ENCODE measurements at regions not wholly inside any gene's neighbourhood (a gene's known extent, or its start where the extent isn't known, plus 50 kb on each side); places are given as distances from the start of the nearest gene placed in this dataset.

- TF ChIP-seq EZH2phosphoT487 (IDR thresholded peaks at IDR 0.05; ENCODE audit: insufficient read depth, low read depth), result no peak
- no peak for TF ChIP-seq EZH2 (IDR thresholded peaks at IDR 0.05; ENCODE audit: insufficient read depth, poor library complexity, severe bottlenecking)
- Histone ChIP-seq H4K20me1 (ENCODE audit: insufficient read depth) (no peaks in the 10 kb centered on the region), H3K9ac (no peak overlapping the region), H3K4me2 (ENCODE audit: unreplicated experiment) (no peak overlapping the region), H3K27ac (no peak overlapping the region), H3K4me3 (no peak overlapping the region), H3K27me3 (replicated peaks; ENCODE audit: insufficient read depth) (peaks cover 15% of the 10 kb centered on the region; the same call in 1 of the 2 replicates), H3K9me3 (ENCODE audit: low read depth) (no peaks in the 10 kb centered on the region), H3K79me2 (ENCODE audit: insufficient read depth) (no peaks in the 10 kb centered on the region), H3K4me1 (ENCODE audit: insufficient read depth) (no peaks in the 10 kb centered on the region), H3K36me3 (ENCODE audit: low read depth) (no peaks in the 10 kb centered on the region), H2AFZ (no peak overlapping the region), H3F3A (ENCODE audit: insufficient read depth) (no peaks in the 10 kb centered on the region), H3K9me2 (ENCODE audit: insufficient read depth) (no peaks in the 10 kb centered on the region)
- WGBS, 2 experiments (ENCODE audit: low coverage in 1 of 2, low lambda C conversion rate in 2 of 2, missing lambda C conversion rate in 2 of 2), result 64 to 69% methylated on average over 2 of the region's 2 CpGs
- in situ Hi-C loops (cut with MboI), result no loop called here
- DNase-seq, result no peak
Measured at GRCh38 chr10:6916601-6917000, 336.5 kb upstream of the PRKCQ start.

DNA sequence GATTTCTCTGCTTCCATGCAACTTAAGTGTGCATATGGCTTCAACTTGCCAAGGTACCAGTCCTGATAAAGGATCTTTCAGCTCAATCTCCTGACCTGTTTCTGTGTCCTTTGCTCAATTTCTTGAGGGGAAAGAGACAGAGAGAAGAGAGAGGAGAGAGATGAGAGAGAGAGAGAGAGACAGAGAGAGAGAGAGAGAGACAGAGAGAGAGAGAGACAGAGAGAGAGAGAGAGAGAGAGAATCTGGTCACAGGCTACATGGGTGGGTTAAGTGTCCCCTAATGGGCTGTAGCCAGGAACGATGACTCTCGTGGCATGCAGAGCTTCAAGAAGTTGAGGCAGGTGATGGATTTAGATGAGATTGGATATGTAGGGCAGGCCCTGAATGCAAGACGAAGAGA lies 335.2 kb upstream of the PRKCQ start:
- WGBS, 2 experiments (ENCODE audit: low coverage in 1 of 2, low lambda C conversion rate in 2 of 2, missing lambda C conversion rate in 2 of 2), result 66 to 80% methylated on average over 3 of the region's 3 CpGs
- no peaks in the 10 kb centered on the region for H3K79me2 ChIP-seq (ENCODE audit: insufficient read depth)
- in situ Hi-C loops (cut with MboI), result no loop called here

DNA sequence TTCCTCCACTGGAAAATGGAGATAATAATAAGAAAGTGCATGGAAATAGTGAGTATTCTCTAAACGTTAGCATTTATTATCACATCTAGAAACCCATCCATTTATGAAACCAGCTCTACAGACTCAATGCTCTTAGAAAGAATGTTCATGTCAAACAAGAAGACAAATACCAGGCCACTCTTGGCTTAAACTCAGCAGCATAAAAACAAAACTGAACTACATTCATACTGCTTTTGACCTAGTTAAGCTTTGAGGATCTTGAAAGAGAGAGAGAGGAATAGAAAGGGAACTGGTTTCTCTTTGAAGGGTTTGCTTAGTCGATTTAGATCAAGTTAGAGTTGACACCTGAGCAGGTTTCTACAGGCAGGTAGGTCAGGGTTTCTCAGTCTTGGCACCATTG lies 332.9 kb upstream of the PRKCQ start:
- H3K4me1 ChIP-seq (ENCODE audit: insufficient read depth), result no peaks in the 10 kb centered on the region

More for the DNA sequence above, 335.2 kb upstream of the PRKCQ start:
- H2AFZ ChIP-seq, result no peak overlapping the region
- H3K27ac ChIP-seq, result no peak overlapping the region
- H4K20me1 ChIP-seq (ENCODE audit: insufficient read depth), result no peaks in the 10 kb centered on the region
- no peak for DNase-seq
- peaks cover 15% of the 10 kb centered on the region; the same call in 1 of the 2 replicates for H3K27me3 ChIP-seq (replicated peaks; ENCODE audit: insufficient read depth)
- H3F3A ChIP-seq (ENCODE audit: insufficient read depth), result no peaks in the 10 kb centered on the region
- TF ChIP-seq EZH2 (IDR thresholded peaks at IDR 0.05; ENCODE audit: insufficient read depth, poor library complexity, severe bottlenecking), result no peak
- TF ChIP-seq EZH2phosphoT487 (IDR thresholded peaks at IDR 0.05; ENCODE audit: insufficient read depth, low read depth), result no peak
- no peak overlapping the region for H3K9ac ChIP-seq
- no peaks in the 10 kb centered on the region for H3K9me2 ChIP-seq (ENCODE audit: insufficient read depth)
- no peaks in the 10 kb centered on the region for H3K4me1 ChIP-seq (ENCODE audit: insufficient read depth)
- H3K4me2 ChIP-seq (ENCODE audit: unreplicated experiment), result no peak overlapping the region
- H3K4me3 ChIP-seq, result no peak overlapping the region
- H3K9me3 ChIP-seq (ENCODE audit: low read depth), result no peaks in the 10 kb centered on the region
- H3K36me3 ChIP-seq (ENCODE audit: low read depth), result no peaks in the 10 kb centered on the region

DNA sequence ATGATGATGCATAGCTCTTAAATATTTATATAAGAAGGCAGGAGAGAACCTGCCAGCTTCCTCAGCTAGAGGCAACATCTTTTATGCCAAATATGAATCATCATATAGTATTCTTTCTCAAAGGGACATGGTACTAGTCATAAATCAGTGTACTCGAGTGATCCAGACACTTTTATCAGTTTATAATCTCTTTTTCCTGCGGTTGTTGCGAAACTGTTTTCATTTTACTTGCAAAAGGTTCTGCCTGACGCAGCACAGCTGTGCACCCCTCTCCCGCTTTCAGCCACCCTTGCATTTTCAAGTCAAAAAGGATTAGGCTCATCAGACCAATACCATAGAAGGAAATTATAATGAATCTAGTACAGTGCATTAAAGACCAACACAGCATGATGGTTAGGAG lies 332.3 kb upstream of the PRKCQ start:
- H3K4me1 ChIP-seq (ENCODE audit: insufficient read depth), result no peaks in the 10 kb centered on the region
- 42 to 43% methylated on average over 5 of the region's 5 CpGs for WGBS, 2 experiments (ENCODE audit: low coverage in 1 of 2, low lambda C conversion rate in 2 of 2, missing lambda C conversion rate in 2 of 2)
- H4K20me1 ChIP-seq (ENCODE audit: insufficient read depth), result no peaks in the 10 kb centered on the region
- no peak for TF ChIP-seq EZH2phosphoT487 (IDR thresholded peaks at IDR 0.05; ENCODE audit: insufficient read depth, low read depth)
- no peak for TF ChIP-seq EZH2 (IDR thresholded peaks at IDR 0.05; ENCODE audit: insufficient read depth, poor library complexity, severe bottlenecking)
- peaks cover 15% of the 10 kb centered on the region; the same call in 1 of the 2 replicates for H3K27me3 ChIP-seq (replicated peaks; ENCODE audit: insufficient read depth)
- no peak overlapping the region for H3K4me3 ChIP-seq
- H2AFZ ChIP-seq, result no peak overlapping the region
- H3K9me2 ChIP-seq (ENCODE audit: insufficient read depth), result no peaks in the 10 kb centered on the region
- H3K9ac ChIP-seq, result no peak overlapping the region
- H3K36me3 ChIP-seq (ENCODE audit: low read depth), result no peaks in the 10 kb centered on the region
- H3F3A ChIP-seq (ENCODE audit: insufficient read depth), result no peaks in the 10 kb centered on the region
- no peaks in the 10 kb centered on the region for H3K9me3 ChIP-seq (ENCODE audit: low read depth)
- no peaks in the 10 kb centered on the region for H3K79me2 ChIP-seq (ENCODE audit: insufficient read depth)
- DNase-seq, result no peak
- in situ Hi-C loops (cut with MboI), result no loop called here
- no peak overlapping the region for H3K27ac ChIP-seq
- H3K4me2 ChIP-seq (ENCODE audit: unreplicated experiment), result no peak overlapping the region

More for the DNA sequence above, 332.9 kb upstream of the PRKCQ start:
- H3K9me2 ChIP-seq (ENCODE audit: insufficient read depth), result no peaks in the 10 kb centered on the region
- no peak overlapping the region for H3K4me2 ChIP-seq (ENCODE audit: unreplicated experiment)
- H3K9me3 ChIP-seq (ENCODE audit: low read depth), result no peaks in the 10 kb centered on the region
- H2AFZ ChIP-seq, result no peak overlapping the region
- in situ Hi-C loops (cut with MboI), result no loop called here
- H3K36me3 ChIP-seq (ENCODE audit: low read depth), result no peaks in the 10 kb centered on the region
- 14 to 15% methylated on average over 2 of the region's 2 CpGs for WGBS, 2 experiments (ENCODE audit: low coverage in 1 of 2, low lambda C conversion rate in 2 of 2, missing lambda C conversion rate in 2 of 2)
- no peaks in the 10 kb centered on the region for H4K20me1 ChIP-seq (ENCODE audit: insufficient read depth)
- peaks cover 15% of the 10 kb centered on the region; the same call in 1 of the 2 replicates for H3K27me3 ChIP-seq (replicated peaks; ENCODE audit: insufficient read depth)
- H3K79me2 ChIP-seq (ENCODE audit: insufficient read depth), result no peaks in the 10 kb centered on the region
- H3K27ac ChIP-seq, result no peak overlapping the region
- TF ChIP-seq EZH2phosphoT487 (IDR thresholded peaks at IDR 0.05; ENCODE audit: insufficient read depth, low read depth) (no peak), EZH2 (IDR thresholded peaks at IDR 0.05; ENCODE audit: insufficient read depth, poor library complexity, severe bottlenecking) (no peak)
- no peak overlapping the region for H3K4me3 ChIP-seq
- no peaks in the 10 kb centered on the region for H3F3A ChIP-seq (ENCODE audit: insufficient read depth)
- no peak overlapping the region for H3K9ac ChIP-seq
- no peak for DNase-seq

DNA sequence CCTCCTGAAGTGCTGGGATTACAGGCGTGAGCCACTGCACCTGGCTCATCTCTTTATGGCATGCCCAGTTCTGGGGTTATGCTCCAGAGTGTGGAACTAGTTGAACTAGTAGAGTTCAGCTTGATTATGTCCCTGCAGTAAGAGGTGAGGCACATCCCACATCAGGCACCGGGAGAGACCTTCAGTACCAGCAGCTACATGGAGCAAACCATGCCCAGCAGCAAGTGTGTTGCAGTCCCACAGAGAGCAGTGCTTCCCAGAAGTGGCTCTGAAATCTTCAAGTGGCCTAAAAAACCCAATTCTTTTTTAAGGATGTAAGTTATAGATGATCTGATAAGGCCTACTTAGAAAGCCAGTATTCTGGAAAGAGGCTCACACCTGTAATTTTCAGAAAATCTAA lies 331.9 kb upstream of the PRKCQ start:
- in situ Hi-C loops (cut with MboI), result no loop called here
- 32 to 38% methylated on average over 2 of the region's 2 CpGs for WGBS, 2 experiments (ENCODE audit: low coverage in 1 of 2, low lambda C conversion rate in 2 of 2, missing lambda C conversion rate in 2 of 2)
- Histone ChIP-seq H3K9me2 (ENCODE audit: insufficient read depth) (no peaks in the 10 kb centered on the region), H3K9me3 (ENCODE audit: low read depth) (no peaks in the 10 kb centered on the region), H3K4me3 (no peak overlapping the region), H3K36me3 (ENCODE audit: low read depth) (no peaks in the 10 kb centered on the region), H3K4me1 (ENCODE audit: insufficient read depth) (no peaks in the 10 kb centered on the region), H3F3A (ENCODE audit: insufficient read depth) (no peaks in the 10 kb centered on the region), H3K79me2 (ENCODE audit: insufficient read depth) (no peaks in the 10 kb centered on the region), H3K9ac (no peak overlapping the region), H3K4me2 (ENCODE audit: unreplicated experiment) (no peak overlapping the region), H3K27me3 (replicated peaks; ENCODE audit: insufficient read depth) (peaks cover 15% of the 10 kb centered on the region; the same call in 1 of the 2 replicates), H4K20me1 (ENCODE audit: insufficient read depth) (no peaks in the 10 kb centered on the region), H2AFZ (no peak overlapping the region), H3K27ac (no peak overlapping the region)
- TF ChIP-seq EZH2 (IDR thresholded peaks at IDR 0.05; ENCODE audit: insufficient read depth, poor library complexity, severe bottlenecking), result no peak
- no peak for TF ChIP-seq EZH2phosphoT487 (IDR thresholded peaks at IDR 0.05; ENCODE audit: insufficient read depth, low read depth)
- DNase-seq, result no peak
